ENCODE measurements at regions not wholly inside any gene's neighbourhood (a gene's known extent, or its start where the extent isn't known, plus 50 kb on each side); places are given as distances from the start of the nearest gene placed in this dataset.

DNA sequence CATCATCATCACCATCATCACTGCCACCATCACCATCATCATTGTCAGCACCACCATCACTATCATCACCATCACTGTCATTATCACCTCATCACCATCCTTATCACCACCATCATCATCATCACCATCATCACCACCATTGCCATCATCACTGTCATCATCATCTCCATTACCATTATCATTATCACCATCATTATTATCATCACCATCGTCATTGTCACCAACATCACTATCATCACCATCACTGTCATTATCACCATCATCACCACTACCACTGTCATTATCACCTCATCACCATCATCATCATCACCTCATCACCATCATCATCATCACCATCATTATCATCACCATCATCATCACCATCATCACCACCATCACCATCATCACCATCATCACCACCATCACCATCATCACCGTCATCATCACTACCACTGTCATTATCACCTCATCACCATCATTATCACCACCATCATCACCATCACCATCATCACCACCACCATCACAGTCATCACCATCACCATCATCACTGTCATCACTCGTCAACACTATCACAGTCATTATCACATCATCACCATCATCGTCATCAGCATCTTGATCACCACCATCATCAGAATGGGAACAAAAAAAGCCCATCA, 191.1 kb downstream of the TTLL2 start:
- no peak for DNase-seq (ENCODE audit: low read depth)

DNA sequence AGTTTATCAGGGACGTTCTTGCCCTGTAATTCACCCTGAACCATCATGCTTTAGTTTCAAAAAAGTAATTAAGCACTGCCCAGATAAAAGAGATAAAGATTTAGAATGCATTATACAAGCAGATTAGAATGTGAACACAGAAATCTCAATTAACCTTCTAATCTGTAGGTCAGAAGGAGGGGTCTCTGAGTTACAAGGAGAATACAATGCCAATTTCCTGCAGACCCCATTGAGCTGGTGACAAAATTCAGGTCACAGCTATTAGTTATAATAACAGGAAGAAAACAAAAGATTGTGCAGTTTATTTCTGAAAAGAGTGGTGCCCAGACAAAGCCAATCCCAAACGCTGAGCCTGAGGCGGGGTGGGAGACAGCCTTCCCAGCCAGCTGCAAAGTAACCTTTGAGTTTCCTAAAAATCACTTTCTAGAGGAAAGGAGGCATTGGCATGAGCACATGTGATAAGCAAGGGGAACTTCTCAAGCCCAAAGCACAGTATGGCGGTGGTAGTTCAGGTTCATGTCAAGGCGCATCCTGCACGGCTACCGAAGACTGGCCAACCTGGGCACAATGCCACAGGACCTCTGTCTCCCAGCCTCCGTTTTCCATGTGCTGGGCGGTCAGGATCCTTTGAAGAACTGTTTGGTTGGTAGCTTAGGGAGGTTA, 192.5 kb downstream of the TTLL2 start:
- DNase-seq (ENCODE audit: low read depth) = no peak

DNA sequence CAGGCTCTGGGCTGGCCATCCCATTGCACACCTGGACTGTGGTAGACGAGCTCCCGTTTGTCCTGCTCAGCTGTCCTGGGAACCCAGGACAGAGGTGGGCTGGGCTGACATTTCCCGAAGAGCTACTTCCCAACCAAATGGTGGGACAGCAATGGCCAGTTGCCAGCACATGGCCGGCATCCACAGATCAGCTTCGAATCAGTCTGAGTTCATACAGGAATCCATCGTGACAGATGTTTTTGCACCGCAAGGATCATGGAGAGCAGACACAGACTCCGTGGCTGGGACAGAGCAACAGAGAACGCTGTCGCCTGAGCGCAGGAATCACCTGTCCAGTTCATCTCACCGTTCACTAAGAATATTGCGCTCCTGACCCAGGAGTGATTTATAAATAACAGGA, 198.5 kb downstream of the TTLL2 start:
- DNase-seq (ENCODE audit: low read depth) = no peak

DNA sequence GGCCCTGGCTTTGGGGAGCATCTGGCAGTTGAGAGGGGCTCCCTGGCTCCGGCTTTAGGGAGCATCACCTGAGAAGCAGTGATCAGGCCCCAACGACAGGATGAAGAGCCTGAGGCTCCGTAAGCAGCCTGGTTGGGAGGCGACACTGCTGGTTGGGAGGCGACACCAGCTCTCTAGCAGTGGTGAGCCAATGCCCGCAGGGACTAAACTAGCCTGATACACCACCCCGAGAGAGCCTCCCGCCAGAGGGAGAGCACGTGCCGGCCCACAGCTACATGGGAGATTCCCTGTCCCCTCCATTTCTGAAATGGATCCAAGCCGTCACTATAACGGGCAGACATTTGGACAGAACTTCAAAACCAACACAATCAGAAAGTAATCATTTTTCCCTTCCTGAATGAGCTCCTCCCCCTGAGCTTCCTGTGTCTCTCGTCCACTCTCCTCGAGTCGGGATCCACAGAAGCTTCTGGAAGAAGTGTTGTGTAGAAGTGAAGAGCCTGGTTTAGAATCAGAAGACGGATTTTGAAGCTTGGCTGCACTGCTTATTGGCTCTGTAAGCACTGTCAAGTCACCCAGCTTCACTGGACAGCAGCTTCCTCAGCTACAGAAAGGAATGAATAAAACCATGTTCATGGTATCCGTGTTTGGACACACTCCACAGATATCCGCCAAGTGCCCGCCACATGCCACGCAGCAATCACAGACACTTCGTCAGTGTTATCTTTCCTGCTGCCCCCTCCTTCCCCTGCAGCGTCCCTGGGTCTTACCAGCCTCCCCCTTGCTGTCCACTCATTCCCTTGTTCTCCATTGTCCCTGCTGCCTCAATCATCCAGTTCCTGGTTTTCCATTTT, 199.6 kb downstream of the TTLL2 start:
- DNase-seq (ENCODE audit: low read depth) = no peak

DNA sequence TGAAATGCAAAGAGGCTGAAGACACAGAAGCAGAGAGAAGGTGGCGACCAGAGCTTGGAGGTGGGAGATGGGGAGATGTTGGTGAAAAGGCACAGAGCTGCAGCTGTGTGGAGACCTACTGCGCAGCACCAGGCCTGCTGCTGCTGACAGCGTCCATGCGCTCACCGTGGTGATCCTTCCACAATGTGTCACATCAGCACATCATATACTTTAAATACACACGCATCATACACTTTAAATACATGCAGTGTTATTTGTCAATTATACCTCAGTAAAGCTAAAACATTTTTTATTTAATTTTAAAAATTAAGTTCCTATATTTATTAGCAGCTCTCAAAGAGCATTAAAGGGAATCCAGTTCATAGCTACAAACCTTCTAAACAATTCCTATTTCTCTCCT, 200.9 kb downstream of the TTLL2 start:
- no peak for DNase-seq (ENCODE audit: low read depth)

DNA sequence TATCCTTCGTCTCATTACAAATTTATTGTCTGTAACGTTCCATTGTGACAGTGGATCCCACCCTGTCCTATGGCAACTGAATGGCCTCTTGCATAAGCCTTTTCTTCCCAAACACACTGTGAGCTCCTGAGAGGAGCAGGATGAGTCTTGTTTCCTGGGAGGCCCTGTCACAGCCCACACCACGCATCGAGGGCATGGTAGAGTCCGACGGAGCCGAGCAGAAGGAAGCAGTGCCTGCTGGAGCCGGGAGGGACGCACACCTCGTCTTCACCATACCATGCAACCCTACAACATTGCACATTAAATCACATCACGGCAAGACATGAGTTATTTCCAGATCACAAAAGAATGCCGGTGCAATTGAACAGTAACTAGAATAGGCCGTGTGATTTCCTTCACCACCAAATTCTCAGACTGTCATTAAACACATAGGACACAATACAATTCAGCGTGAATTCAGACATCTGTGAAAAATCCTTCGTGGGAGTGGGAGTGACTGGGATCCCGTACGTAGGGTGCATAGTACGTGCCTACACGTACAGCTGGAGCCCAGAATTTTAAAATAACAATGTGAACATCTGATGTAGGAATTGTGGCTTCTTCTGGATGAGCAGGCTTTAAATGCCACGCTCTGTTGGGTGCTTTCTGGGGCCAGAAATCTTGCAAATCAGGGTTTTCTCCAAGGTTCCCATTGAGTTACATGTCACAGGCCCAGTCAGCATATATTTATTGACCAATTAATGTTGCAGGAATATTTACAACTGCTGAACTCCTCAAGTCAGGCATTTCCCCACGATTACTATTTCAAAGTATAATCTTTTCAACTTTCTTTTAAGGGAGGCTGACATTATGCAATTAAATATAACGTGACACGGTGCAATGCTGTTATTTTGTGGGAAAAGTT, 201.8 kb downstream of the TTLL2 start:
- DNase-seq (ENCODE audit: low read depth) = no peak

DNA sequence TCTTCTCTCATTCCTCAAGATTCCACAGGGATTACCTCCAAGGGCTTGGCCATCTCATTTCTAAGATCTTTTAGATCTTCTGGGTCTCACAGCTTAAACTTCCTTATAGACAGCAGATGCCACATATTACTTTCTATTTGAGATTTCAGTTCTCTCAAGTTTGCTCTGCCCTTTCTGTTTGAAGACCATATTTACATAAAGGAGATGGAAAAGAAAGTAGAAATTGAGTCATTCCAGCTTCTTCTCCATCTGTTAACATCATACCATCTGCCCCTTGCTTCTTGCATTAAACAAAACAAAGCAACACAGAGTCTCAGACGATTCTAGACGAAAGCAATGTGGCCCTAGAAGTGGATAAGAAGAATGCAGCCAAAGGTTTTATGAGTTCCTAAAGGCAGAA, 203.4 kb downstream of the TTLL2 start:
- no peak for DNase-seq (ENCODE audit: low read depth)

DNA sequence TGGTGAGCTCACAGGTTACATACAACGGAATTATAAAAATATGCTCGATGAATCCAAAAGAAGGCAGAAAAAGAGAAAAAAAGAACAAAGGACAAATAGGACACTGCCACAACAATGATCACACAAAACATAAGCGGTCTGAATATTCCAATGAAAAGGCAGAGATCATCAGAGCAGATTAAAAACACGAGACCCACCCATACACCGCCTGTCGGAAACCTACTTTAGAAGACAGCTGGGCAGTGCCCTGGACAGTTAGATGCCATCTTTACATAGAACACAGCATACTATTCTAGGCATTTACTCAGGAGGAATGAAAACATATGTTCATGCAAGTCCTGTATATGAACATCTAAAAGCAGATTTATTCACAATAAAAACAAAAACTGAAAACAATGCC, 204.1 kb downstream of the TTLL2 start:
- DNase-seq (ENCODE audit: low read depth) = no peak

DNA sequence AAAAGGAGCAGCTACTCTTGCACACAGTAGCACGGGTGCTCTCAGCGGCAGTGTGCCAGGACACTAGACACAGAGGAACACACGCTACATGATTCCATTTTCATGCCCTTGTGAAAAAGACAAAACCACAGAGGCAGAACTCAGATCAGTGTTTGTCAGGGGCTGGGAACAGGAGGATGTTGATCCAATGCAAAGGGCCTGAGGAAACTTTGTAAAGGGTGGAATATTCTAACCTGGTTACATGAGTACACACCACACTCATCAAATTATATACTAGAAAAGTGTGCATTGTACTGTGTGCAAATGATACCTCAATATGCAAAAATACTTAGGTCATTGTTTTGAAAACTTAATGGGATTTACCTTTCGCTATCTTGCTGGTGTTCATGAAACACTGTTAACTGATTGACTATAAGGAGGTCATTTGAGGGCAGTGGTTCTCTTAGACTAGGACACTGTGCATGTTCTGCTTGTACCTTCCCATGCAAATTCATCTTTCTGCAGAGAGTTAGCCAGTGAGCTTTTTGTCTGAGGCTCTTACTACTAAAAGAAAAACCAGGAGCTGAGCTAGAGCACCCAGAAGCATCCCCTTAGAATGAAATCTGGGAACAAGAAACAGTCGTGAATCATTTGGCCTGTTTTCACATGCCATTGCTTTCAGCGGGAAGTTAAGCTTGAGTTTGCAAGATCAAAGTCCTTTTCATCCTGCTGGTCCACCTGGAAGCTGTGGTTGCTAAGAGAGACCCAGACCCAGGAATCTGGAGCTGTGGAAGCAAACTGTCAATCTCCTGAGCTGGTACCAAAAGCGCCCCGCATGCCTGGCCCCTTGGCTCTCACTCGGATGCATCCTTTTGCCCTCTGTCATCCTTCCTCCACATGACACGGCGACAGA, 204.8 kb downstream of the TTLL2 start:
- DNase-seq (ENCODE audit: low read depth) = no peak

DNA sequence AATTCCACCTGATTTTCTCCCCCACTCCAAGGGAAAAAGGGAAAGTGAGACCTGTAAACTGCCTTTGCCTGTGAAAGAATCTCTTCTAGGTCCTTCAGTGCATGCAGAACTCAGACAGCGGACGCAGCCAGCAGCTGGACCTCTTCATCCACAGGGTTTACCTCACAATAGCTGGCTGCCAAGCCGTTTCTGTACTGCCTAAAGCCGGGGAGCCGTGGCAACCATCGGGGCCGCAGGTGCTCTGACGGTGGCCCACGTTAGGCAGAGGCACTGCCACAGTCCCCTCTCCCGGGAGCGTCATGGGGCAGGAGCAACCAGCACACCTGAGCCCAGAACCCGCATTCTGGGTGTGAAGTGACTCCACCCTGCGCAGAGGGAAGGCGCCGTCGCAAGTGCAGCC, 206.1 kb downstream of the TTLL2 start:
- no peak for DNase-seq (ENCODE audit: low read depth)

DNA sequence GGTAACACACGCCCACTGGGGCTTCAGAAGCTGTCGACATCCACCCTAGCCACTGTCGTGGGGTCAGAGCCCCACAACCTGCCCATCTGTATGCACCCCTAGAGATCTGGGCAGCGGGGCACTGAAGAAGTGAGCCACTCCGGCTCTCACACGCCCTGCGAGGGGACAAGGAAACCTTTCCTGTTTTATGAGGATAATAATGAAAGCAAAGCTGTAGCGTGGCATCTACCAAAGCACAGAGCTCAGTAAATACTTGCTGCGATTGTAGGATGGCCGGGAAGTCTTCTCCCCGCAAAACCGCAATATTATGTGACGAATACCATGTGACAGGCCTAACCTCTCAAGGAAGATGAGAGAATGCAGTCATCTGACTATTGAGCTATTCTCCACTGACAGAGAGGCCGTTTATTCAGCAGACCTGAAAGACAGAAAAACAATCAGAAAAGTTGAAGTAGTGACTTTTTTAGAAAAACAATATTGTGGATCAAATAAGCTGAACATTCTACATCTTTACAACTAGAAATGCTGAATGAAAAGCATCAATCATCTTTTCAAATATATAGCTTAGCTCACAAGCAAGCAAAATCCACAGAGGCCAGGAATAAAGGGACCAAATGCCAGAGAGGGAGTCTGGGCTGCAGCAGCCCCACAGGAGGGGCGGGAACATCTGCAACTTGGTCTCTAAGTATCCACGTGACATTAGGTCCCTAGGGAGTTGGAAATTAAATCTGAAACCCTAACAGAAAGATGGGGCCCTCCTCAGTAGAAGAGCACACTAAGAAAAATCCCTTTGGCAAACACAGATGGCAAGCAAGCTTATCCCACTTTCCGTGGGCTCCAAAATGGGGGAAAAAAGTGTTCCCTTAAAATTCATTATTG, 207.8 kb downstream of the TTLL2 start:
- no peak for DNase-seq (ENCODE audit: low read depth)

DNA sequence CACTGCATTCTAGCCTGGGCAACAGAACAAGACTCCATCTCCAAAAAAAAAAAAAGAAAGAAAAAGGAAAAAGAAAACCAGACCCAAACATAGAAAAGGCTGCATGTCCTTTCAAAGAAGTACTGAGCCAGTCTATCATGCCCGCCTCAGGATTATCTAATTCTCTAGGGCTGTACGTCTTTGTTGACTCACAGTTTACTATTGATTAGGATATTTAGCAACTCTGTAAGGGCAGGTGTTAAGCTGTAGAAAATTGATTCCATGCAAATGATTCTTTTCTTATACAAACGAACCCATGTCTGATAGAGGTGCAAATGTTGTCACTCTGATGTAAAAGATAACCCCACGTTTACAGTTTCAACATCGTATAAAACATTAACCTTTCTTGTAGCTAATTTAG, 209.0 kb downstream of the TTLL2 start:
- DNase-seq (ENCODE audit: low read depth) = no peak

DNA sequence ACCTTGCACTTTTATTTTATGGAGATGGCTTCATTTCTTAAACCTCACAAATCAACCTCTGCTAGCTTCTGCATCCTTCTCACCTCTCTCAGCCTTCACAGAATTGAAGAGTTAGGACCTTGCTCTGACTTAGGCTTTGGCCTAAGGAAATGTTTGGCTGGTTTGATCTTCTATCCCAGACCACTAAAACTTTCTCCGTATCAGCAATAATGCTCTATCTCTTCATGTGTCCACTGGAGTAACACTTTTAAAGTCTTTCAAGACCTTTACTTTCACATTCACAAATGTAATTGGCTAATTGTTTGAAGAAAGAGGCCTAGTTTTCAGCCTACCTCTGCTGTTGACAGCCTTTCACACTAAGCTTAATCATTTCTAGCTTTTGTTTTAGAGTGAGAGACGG, 212.9 kb downstream of the TTLL2 start:
- DNase-seq (ENCODE audit: low read depth) = no peak

DNA sequence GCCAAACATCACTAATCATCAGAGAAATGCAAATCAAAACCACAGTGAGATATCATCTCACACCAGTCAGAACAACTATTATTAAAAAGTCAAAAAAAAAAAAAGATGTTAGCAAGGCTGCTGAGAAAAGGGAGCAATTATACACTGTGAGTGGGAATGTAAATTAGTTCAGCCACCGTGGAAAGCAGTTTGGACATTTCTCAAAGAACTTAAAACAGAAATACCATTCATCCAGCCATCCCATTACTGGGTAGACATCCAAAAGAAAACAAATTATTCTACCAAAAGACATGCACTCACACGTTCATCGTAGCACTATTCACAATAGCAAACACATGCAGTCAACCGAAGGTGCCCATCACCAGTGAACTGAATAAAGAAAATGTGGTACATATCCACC, 213.9 kb downstream of the TTLL2 start:
- DNase-seq (ENCODE audit: low read depth) = no peak

DNA sequence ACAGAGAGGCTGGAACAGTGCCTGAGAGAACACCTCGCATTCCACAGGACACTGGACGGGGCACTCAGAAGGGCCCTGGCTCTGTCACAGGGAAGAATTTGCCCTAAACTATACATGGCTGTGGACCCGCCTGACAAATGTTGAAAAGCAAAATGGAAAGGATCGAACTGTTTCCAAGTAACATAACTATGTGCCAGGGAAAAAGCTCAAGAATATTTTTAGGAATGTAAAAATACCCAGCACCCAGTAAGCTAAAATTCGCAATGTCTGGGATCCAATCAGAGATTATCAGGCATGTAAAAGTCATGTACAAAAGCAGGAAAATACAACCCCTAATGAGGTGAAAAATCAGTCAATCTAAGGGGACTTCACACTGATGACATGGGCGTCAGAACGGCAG, 215.9 kb downstream of the TTLL2 start:
- no peak for DNase-seq (ENCODE audit: low read depth)

DNA sequence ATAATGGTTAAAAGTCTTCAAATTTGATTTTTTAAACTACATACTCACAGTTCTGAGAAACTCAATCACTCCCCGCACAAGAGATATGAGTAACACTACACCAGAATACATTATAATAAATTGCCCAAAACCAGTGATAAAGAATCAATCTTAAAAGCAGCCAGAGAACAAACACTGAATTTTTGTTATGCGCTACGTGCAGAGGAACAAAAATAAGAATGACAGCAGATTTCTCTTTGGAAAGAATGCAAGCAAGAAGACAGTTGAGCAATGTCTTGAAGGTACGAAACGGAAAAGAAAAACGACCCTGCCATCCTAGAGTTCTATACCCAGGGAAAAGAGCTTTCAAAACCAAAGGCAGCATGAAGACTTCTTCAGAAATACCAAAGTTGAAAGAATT, 216.7 kb downstream of the TTLL2 start:
- no peak for DNase-seq (ENCODE audit: low read depth)

DNA sequence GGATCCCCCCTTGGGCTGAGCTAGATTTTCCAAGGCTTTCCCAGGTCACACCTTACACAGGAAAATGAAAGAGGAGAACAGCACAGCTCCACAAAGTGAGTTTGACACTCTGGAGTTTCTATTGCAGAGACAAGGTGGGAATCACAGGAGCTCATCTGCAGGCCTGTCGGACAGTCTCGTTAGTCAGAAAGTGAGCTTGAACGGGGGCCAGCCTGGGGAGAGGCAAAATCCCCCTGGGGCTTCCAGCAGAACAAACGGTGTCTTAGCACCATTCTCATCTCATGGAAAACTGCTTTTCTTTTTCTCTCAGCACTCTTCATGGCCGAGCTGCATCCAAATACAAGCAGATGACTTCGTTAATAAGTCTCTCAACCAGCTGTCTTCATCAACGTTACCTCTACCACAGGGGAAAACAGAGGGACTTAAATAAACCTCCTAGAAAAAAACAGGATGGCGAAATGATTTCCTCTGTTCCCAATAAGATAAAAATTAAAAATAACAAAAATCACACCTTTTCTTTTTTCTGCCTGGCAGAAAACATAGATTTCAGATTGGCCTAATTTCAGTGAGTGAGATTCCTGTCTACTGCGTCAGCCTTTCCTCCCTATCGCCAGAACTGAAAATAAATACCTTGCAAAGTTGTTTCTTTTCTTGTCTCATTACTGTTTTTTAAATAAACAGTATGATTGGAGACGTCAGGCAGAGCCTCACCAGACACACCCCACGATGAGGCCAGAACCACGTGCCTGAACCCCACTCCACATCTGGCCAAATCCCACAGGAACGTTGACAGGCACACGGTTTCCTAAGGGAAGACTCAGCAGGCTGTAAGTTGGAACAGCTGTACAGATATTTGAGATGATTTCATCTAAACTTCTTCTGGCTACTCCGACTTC, 219.0 kb downstream of the TTLL2 start:
- peak; percentile 26 for DNase-seq (ENCODE audit: low read depth)

DNA sequence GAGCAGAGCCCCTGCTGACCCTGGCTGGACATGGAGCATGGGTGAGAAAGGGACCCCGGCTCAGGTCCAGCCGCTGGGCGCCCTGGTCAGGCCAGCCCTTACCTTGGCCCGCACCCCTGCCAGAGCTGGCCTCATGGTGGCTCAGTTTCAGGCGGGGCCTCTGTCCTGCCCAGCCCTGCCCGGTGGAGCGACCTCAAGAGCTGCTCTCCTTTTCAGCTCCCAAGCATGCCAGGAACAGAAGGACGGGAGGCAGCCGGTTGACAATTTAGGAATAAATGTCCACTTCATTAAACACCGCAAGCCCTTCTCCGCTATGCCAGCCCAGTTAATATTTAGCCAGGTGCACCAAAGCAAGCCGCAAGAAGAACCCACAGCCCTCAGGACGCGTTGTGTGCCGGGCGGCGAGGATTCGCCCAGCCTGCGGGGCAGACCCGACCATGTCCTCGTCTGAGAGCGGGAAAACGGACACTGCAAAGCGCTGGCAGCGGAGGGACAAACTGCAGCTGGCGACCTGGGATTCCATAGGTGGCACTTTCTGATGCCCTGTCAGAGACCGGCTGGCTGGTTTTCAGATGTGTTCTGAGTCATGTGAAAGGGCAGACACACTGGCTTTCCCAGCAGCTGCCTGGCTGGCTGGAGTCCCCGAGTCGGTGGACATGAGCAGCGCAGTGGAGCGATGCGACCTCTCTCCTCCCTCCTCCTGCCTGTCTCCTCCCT, 221.9 kb downstream of the TTLL2 start:
- DNase-seq (ENCODE audit: low read depth) = no peak

DNA sequence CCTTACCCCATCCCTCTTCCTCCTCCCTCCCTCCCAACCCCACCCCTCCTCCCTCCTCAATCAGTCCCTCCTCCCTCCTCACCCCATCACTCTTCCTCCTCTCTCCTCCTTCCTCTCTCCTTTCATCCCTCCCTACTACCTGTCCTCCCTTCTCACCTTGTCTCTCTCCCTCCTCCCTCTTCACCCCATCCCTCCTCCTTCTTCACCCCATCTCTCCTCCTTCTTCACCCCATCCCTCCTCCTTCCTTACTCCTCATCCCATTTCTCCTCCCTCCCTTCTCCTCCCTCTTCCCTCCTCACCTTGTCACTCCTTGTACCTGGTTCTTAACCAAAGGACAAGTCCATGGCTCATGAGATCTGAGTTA, 222.4 kb downstream of the TTLL2 start:
- no peak for DNase-seq (ENCODE audit: low read depth)

All from fibroblast of gingiva (primary cell).